K562 (cell line): ENCODE measurements at regions not wholly inside any gene's neighbourhood (a gene's known extent, or its start where the extent isn't known, plus 50 kb on each side); places are given as distances from the start of the nearest gene placed in this dataset.
A peak's percentile ranks its signal among the peaks of the same experiment; 100 is the strongest.

Experiments used
- CBX5 ChIP-seq: IDR thresholded peaks from 2 replicates; pipeline ENCODE4 v1.6.1; 2014; ENCODE audit warnings: low read depth, borderline replicate concordance
- CREBBP ChIP-seq: IDR thresholded peaks from one replicate; pipeline ENCODE4 v1.6.1; 2012; ENCODE audit warnings: low read depth, mild to moderate bottlenecking, control low read depth, inconsistent platforms, low read length
- CREM ChIP-seq: IDR thresholded peaks from 2 replicates; pipeline ENCODE4 v1.6.1; 2014; ENCODE audit warnings: antibody characterized with exemption, low read depth
- GATAD2A ChIP-seq: fragments of 450-650 bp; IDR thresholded peaks from 2 replicates; pipeline ENCODE4 v1.6.1; 2017
- IFI16 ChIP-seq: fragments of 250-450 bp; sonication (Bioruptor Pico); IDR thresholded peaks from 2 replicates; pipeline ENCODE4 v2.1.2; 2022; ENCODE audit warnings: mild to moderate bottlenecking, inconsistent platforms
- IRF2 ChIP-seq: sonication (generic); formaldehyde crosslinking; IDR thresholded peaks from 2 replicates; pipeline ENCODE4 v1.8.1; 2022; ENCODE audit warnings: mild to moderate bottlenecking, missing genetic modification reagents
- NFE2 ChIP-seq: IDR thresholded peaks from 2 replicates; pipeline ENCODE4 v1.6.1; 2014; ENCODE audit warnings: antibody characterized with exemption, low read depth
- PBX2 ChIP-seq, 2 experiments: IDR thresholded peaks in 1 of 2; conservative IDR thresholded peaks in 1 of 2; 2 replicates each; pipeline ENCODE4 v1.6.1; 2016; ENCODE audit warnings: low read depth in 2 of 2, mild to moderate bottlenecking in 1 of 2, missing compliant biosample characterization in 1 of 2, missing genetic modification characterization in 1 of 2, moderate library complexity in 1 of 2
- PKNOX1 ChIP-seq: fragments of 450-650 bp; IDR thresholded peaks from 2 replicates; pipeline ENCODE4 v1.6.1; 2016
- SMARCA4 ChIP-seq: fragments of 450-650 bp; IDR thresholded peaks from 2 replicates; pipeline ENCODE4 v1.6.1; 2016
- SOX6 ChIP-seq: fragments of 450-650 bp; IDR thresholded peaks from 2 replicates; pipeline ENCODE4 v1.6.1; 2014; ENCODE audit warnings: mild to moderate bottlenecking
- TAF15 ChIP-seq: fragments of 200-400 bp; formaldehyde crosslinking; IDR thresholded peaks from 2 replicates; pipeline ENCODE4 v1.6.1; 2017; ENCODE audit warnings: mild to moderate bottlenecking, low read depth, low read length, moderate library complexity
- TCF3 ChIP-seq: sonication (generic); formaldehyde crosslinking; IDR thresholded peaks from 2 replicates; pipeline ENCODE4 v1.4.0; 2020; ENCODE audit warnings: mild to moderate bottlenecking, missing genetic modification reagents
- TRIM24 ChIP-seq, 2 experiments: fragments of 450-650 bp; IDR thresholded peaks; 2 replicates each; pipeline ENCODE4 v1.6.1; 2016
- ZBTB43 ChIP-seq: sonication (generic); formaldehyde crosslinking; IDR thresholded peaks from 2 replicates; pipeline ENCODE4 v1.8.0; 2023; ENCODE audit warnings: mild to moderate bottlenecking, missing genetic modification reagents
- ZFP1 ChIP-seq: fragments of 450-650 bp; formaldehyde crosslinking; IDR thresholded peaks from 2 replicates; pipeline ENCODE4 v1.4.0; 2020; ENCODE audit warnings: mild to moderate bottlenecking, mixed read lengths
- ZFP36 ChIP-seq: fragments of 150-350 bp; IDR thresholded peaks from 2 replicates; pipeline ENCODE4 v1.6.1; 2018; ENCODE audit warnings: low read length, low read depth; ENCODE audit not compliant: partially characterized antibody
- ZNF146 ChIP-seq: IDR thresholded peaks from one replicate; pipeline ENCODE4 v1.6.1; 2018; ENCODE audit warnings: missing compliant biosample characterization; ENCODE audit not compliant: unreplicated experiment
- TF ChIP-seq, protein P1 (sequence below): fragments of 250-450 bp; sonication (Bioruptor Pico); IDR thresholded peaks from 2 replicates; pipeline ENCODE4 v1.5.0; 2021; ENCODE audit warnings: mild to moderate bottlenecking, moderate library complexity

- TF ChIP-seq, protein P1, sequence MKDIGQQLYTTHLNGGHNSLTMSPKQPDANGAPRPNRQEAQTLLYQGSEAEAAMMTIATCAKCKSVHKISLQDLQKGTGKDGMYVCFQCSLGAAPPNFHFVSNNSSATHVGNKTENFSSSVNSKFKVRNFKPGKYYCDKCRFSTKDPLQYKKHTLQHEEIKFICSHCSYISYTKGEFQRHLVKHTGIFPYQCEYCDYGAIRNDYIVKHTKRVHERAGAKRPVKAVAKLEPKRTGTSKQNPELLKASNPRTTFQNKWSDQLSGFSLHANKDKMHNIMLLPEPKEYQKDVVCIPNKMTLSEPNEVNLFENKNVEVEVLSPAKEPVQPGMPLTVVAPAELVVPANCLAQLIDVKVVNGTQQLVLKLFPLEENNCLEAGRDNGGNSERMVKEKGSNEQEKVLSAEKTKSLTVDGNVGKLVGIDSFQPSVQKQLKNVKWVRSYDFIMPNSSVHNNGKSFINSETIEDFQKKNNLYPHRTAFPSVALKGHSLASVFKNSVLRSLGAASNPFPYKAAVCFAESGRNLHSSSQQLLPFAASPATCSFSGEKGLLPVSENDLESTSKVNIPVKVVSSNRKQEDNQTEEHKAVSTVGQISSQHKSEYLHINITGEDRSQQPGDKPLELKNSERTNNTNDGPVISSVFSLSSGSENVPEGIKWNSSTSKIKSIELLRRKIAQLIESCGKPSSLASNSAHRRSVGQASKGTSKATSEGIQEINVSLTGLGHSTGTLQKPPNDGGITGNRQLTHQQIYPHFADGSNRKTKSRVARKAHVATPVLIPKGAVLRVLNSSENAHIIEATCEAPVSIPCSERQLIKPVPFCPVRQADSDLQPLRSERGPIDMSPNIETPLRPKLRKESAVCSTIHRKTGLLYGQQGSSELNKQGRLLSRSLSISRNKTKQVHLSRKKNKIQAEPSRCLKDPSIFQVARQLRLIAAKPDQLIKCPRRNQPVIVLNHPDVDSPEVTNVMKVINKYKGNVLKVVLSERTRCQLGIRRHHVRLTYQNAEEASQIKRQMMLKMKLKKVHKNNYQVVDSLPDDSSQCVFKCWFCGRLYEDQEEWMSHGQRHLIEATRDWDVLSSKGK (CRISPR knock-in tag) = no peak
- TF ChIP-seq PKNOX1 = peak; percentile 64
- TF ChIP-seq SMARCA4 = peak; percentile 89
- no peak for TF ChIP-seq CBX5
- no peak for TF ChIP-seq TAF15
- no peak for TF ChIP-seq ZFP36
- TF ChIP-seq ZFP1 (CRISPR knock-in tag) = 0 out of 2 replicates have a peak, but pooled peaks have one; percentile 6
- no peak for TF ChIP-seq PBX2 (CRISPR knock-in tag; IDR thresholded peaks at IDR 0.05; ENCODE audit: low read depth)
- peak; percentile 80 for TF ChIP-seq PBX2 (tag; conservative IDR thresholded peaks at IDR 0.05; ENCODE audit: low read depth)
- no peak for TF ChIP-seq ZBTB43
- TF ChIP-seq SOX6 = peak; percentile 76
- TF ChIP-seq ZNF146 (CRISPR knock-in tag) = no peak
- peak; percentile 36; the same call in 1 of the 2 replicates for TF ChIP-seq NFE2
- no peak for TF ChIP-seq IRF2 (CRISPR knock-in tag)
- TF ChIP-seq TRIM24 (IDR thresholded peaks at IDR 0.05) = no peak
- TF ChIP-seq GATAD2A = 0 out of 2 replicates have a peak, but pooled peaks have one; percentile 63
- no peak for TF ChIP-seq CREBBP
- TF ChIP-seq TCF3 (CRISPR knock-in tag) = no peak
- TF ChIP-seq IFI16 (CRISPR knock-in tag) = no peak
- TF ChIP-seq CREM = 0 out of 2 replicates have a peak, but pooled peaks have one; percentile 26
Measured at GRCh38 chr6:86685230-86685797, 252.0 kb upstream of the HTR1E start (continued).
